Osteocyte (in vitro differentiated cells): ENCODE measurements at regions not wholly inside any gene's neighbourhood (a gene's known extent, or its start where the extent isn't known, plus 50 kb on each side); places are given as distances from the start of the nearest gene placed in this dataset.

ENCODE experiments used
- DNase-seq: peaks from one replicate; pipeline ENCODE4 v3.0.0; 2021; ENCODE audit warnings: mixed read lengths; ENCODE audit not compliant: unreplicated experiment; ENCODE audit errors: extremely low spot score
- H3K27ac Mint-ChIP-seq: one replicate; pipeline ENCODE4 v1.8.0; 2021; ENCODE audit warnings: mild to moderate bottlenecking, mixed read lengths; ENCODE audit not compliant: unreplicated experiment
- H3K27me3 Mint-ChIP-seq: one replicate; pipeline ENCODE4 v1.8.0; 2021; ENCODE audit warnings: mixed read lengths; ENCODE audit not compliant: unreplicated experiment
- H3K36me3 Mint-ChIP-seq: one replicate; pipeline ENCODE4 v1.8.0; 2021; ENCODE audit warnings: mixed read lengths; ENCODE audit not compliant: unreplicated experiment
- H3K4me1 Mint-ChIP-seq: one replicate; pipeline ENCODE4 v1.8.0; 2021; ENCODE audit warnings: mixed read lengths; ENCODE audit not compliant: unreplicated experiment
- H3K4me3 Mint-ChIP-seq: one replicate; pipeline ENCODE4 v1.8.0; 2021; ENCODE audit warnings: mild to moderate bottlenecking, moderate library complexity, mixed read lengths; ENCODE audit not compliant: unreplicated experiment
- H3K9me3 Mint-ChIP-seq: one replicate; pipeline ENCODE4 v1.8.0; 2021; ENCODE audit warnings: mixed read lengths; ENCODE audit not compliant: unreplicated experiment
- TF ChIP-seq, protein P1 (sequence below): fragments of 200-600 bp; sonication (generic); IDR thresholded peaks from 2 replicates; pipeline ENCODE4 v1.5.0; 2021; ENCODE audit warnings: antibody characterized with exemption, mild to moderate bottlenecking, moderate library complexity

DNA sequence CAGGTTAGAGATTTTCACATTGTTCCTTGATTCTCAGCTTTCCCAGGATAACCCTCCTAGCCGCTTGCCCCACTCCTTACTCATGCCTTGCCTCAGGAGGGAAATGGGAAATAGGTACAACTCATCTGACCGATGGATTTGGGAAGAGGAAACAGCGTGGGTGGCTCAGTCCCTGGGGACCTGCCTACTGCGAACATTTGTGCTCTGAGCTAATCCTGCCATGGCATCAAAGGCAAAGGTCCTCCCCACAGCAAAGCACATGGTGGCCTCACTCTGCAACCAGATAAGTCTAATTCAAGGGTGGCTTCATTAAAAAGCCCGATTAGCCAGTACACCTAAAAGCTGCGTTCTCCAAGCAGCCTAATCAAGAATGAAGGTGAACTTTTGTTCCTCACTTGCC, 82.4 kb upstream of the ADRA1B start:
- no peak for DNase-seq
- H3K4me3 Mint-ChIP-seq, result no peak overlapping the region
- H3K27me3 Mint-ChIP-seq, result peaks cover 43% of the 10 kb centered on the region
- no peaks in the 10 kb centered on the region for H3K36me3 Mint-ChIP-seq
- no peak overlapping the region for H3K27ac Mint-ChIP-seq
- H3K4me1 Mint-ChIP-seq, result no peaks in the 10 kb centered on the region
- TF ChIP-seq, protein P1, sequence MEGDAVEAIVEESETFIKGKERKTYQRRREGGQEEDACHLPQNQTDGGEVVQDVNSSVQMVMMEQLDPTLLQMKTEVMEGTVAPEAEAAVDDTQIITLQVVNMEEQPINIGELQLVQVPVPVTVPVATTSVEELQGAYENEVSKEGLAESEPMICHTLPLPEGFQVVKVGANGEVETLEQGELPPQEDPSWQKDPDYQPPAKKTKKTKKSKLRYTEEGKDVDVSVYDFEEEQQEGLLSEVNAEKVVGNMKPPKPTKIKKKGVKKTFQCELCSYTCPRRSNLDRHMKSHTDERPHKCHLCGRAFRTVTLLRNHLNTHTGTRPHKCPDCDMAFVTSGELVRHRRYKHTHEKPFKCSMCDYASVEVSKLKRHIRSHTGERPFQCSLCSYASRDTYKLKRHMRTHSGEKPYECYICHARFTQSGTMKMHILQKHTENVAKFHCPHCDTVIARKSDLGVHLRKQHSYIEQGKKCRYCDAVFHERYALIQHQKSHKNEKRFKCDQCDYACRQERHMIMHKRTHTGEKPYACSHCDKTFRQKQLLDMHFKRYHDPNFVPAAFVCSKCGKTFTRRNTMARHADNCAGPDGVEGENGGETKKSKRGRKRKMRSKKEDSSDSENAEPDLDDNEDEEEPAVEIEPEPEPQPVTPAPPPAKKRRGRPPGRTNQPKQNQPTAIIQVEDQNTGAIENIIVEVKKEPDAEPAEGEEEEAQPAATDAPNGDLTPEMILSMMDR, result no peak
- H3K9me3 Mint-ChIP-seq, result no peaks in the 10 kb centered on the region

DNA sequence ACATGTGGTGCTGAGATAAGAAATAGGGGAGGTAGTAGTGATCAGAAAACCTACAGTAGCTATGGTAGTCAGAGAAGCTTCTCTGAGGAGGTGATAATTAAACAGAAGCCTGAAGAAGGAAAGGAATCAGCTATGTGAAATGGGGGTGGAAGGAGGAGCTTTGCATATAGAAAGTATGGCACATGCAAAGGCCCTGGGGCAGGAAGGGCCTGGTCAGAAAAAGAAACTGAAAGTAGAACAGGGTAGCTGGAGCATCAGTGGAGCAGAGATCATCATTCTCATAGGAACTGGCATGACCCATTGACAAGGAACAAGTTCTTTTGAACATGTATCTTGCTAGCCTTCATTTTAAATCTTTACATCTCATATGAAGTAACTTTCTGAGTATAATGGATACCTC, 80.7 kb upstream of the ADRA1B start:
- peaks cover 38% of the 10 kb centered on the region for H3K27me3 Mint-ChIP-seq
- DNase-seq, result no peak
- no peaks in the 10 kb centered on the region for H3K9me3 Mint-ChIP-seq
- TF ChIP-seq, protein P1, result no peak
- H3K4me1 Mint-ChIP-seq, result no peaks in the 10 kb centered on the region
- H3K4me3 Mint-ChIP-seq, result no peak overlapping the region
- H3K27ac Mint-ChIP-seq, result no peak overlapping the region
- H3K36me3 Mint-ChIP-seq, result no peaks in the 10 kb centered on the region

DNA sequence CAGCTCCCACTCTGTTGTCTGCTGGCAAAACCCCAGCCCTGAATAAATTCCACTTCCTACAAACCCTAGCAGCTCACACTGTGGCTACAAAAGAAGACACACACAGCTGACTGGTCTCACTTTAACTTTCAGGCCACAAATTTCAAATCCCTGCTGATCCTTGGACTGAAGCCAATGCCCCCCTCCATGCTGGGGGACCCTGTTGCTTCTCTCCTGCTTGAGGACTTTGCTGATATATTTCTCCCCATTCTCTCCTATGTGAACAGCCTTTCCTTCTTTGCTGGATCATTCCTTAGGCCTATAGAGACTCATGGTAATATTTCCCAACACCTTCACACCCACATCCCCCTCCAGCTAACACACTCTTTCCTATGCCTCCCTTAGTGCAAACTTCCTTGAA, 79.6 kb upstream of the ADRA1B start:
- Mint-ChIP-seq H3K4me3 (no peak overlapping the region), H3K27ac (no peak overlapping the region), H3K36me3 (no peaks in the 10 kb centered on the region), H3K4me1 (no peaks in the 10 kb centered on the region), H3K27me3 (peaks cover 43% of the 10 kb centered on the region), H3K9me3 (no peaks in the 10 kb centered on the region)
- TF ChIP-seq, protein P1, result no peak
- no peak for DNase-seq

DNA sequence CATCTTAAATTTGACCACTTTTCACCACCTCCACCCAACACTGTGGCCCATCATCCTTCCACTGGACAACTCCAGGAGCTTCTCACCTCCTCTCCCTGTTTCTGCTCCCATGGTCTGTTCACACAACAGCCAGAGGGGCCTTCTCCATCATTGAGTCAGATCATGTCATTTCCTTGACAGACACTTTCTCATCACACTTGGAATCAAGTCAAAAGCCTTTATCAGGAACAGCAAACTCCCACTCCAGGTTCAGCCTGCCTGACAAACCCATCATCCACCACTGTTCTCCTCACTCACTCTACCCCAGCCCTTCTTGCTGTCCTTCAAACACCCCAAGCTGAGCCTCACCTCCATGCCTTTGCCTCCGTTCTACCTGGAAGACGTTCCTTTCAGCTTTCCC, 78.4 kb upstream of the ADRA1B start:
- Mint-ChIP-seq H3K36me3 (no peaks in the 10 kb centered on the region), H3K9me3 (no peaks in the 10 kb centered on the region), H3K4me3 (no peak overlapping the region)

DNA sequence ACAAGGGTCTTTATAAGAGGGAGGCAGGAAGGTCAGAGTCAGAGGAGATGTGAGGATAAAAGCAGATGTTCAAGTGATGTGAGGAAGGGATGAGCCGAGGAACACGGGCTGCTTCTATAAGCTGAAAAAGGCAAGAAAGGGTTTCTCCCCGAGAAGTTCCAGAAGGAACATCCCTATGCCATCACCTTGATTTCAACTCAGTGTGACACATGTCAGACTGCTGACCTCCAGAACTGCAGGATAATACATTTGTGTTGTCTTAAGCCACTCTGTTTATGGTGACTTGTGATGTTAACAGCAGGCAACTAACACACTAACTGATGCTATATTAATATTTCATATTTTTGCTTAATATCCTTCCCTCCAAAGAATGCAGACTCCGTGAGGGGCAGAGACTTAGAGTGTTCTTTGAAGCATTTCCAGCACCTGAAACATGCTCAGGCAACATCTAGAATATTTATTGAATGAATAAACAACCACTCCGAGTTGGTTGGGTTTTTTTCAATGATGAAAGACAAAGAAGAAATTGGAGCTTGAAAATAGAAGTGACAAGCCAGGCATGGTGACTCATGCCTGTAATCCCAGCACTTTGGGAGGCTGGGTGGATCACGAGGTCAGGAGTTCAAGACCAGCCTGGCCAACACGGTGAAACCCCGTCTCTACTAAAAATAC, 77.6 kb upstream of the ADRA1B start:
- TF ChIP-seq, protein P1, result no peak
- Mint-ChIP-seq H3K27me3 (peaks cover 33% of the 10 kb centered on the region), H3K4me3 (no peak overlapping the region), H3K27ac (no peak overlapping the region), H3K9me3 (no peaks in the 10 kb centered on the region), H3K36me3 (no peaks in the 10 kb centered on the region), H3K4me1 (no peaks in the 10 kb centered on the region)
- DNase-seq, result no peak

More for the DNA sequence above, 78.4 kb upstream of the ADRA1B start:
- Mint-ChIP-seq H3K27me3 (peaks cover 40% of the 10 kb centered on the region), H3K4me1 (no peaks in the 10 kb centered on the region), H3K27ac (no peak overlapping the region)
- TF ChIP-seq, protein P1, result no peak
- DNase-seq, result no peak
